ENCODE measurements at regions not wholly inside any gene's neighbourhood (a gene's known extent, or its start where the extent isn't known, plus 50 kb on each side); places are given as distances from the start of the nearest gene placed in this dataset.

DNA sequence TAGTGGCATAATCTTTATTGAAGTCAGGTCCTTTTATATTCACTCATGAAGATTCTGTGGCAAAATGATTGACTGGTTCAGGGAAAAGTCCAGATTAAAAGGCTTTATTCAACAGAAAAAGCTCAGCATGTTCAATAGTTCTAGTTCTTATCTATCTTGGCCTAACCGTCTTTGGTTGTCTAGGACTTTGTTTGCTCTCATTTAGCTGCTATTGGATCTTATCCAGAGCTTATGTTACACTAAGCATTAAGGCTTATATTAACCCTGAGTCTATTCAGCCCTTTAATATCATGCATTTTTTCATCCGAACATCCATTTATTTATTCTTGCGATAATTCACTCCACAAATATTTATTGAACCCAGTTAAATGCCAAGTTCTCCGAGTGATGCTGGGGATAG, 601.0 kb upstream of the SGO1 start:
- TF ChIP-seq BACH2 (CRISPR knock-in tag; IDR thresholded peaks at IDR 0.05; ENCODE audit: borderline replicate concordance) (no peak), OSR1 (CRISPR knock-in tag; IDR thresholded peaks at IDR 0.05) (no peak), RARB (CRISPR knock-in tag; IDR thresholded peaks at IDR 0.05) (no peak), ZC3H10 (CRISPR knock-in tag; IDR thresholded peaks at IDR 0.05) (no peak), ZFP3 (CRISPR knock-in tag; IDR thresholded peaks at IDR 0.05) (no peak), ESRRG (CRISPR knock-in tag; IDR thresholded peaks at IDR 0.05) (no peak), ISL1 (CRISPR knock-in tag; IDR thresholded peaks at IDR 0.05) (no peak), TOX (CRISPR knock-in tag; IDR thresholded peaks at IDR 0.05; ENCODE audit: borderline replicate concordance) (no peak), ZFP30 (CRISPR knock-in tag; IDR thresholded peaks at IDR 0.05) (no peak), TSHZ2 (CRISPR knock-in tag; IDR thresholded peaks at IDR 0.05) (no peak), ARNTL (CRISPR knock-in tag; IDR thresholded peaks at IDR 0.05; ENCODE audit: borderline replicate concordance, low read depth) (no peak), ZNF8 (CRISPR knock-in tag; IDR thresholded peaks at IDR 0.05) (no peak)
- TF ChIP-seq, protein P1, sequence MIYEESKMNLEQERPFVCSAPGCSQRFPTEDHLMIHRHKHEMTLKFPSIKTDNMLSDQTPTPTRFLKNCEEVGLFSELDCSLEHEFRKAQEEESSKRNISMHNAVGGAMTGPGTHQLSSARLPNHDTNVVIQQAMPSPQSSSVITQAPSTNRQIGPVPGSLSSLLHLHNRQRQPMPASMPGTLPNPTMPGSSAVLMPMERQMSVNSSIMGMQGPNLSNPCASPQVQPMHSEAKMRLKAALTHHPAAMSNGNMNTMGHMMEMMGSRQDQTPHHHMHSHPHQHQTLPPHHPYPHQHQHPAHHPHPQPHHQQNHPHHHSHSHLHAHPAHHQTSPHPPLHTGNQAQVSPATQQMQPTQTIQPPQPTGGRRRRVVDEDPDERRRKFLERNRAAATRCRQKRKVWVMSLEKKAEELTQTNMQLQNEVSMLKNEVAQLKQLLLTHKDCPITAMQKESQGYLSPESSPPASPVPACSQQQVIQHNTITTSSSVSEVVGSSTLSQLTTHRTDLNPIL (CRISPR knock-in tag; IDR thresholded peaks at IDR 0.05; ENCODE audit: low read depth), result no peak
- no peak for ATAC-seq

DNA sequence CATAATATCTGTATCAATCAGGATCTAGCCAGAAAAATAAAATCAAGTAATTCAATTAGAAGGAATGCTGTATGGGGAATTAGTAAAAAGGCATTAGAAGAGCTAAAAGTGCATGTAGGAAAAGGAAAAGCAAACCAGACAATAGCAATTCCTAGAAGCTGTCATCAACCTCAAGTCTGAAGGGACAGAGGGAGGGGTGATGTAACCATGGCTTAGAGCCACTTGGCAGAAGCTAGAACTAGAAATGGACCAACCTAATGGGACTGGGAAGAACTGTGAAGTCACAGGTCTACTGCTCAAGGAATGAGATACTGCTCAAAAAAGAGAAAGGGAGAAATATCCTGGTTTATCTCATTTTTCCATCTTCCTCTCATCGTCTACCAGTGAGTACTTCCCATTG, 590.7 kb upstream of the SGO1 start:
- no peak for ATAC-seq
- TF ChIP-seq, protein P2, sequence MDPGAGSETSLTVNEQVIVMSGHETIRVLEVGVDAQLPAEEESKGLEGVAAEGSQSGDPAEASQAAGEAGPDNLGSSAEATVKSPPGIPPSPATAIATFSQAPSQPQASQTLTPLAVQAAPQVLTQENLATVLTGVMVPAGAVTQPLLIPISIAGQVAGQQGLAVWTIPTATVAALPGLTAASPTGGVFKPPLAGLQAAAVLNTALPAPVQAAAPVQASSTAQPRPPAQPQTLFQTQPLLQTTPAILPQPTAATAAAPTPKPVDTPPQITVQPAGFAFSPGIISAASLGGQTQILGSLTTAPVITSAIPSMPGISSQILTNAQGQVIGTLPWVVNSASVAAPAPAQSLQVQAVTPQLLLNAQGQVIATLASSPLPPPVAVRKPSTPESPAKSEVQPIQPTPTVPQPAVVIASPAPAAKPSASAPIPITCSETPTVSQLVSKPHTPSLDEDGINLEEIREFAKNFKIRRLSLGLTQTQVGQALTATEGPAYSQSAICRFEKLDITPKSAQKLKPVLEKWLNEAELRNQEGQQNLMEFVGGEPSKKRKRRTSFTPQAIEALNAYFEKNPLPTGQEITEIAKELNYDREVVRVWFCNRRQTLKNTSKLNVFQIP (CRISPR knock-in tag; IDR thresholded peaks at IDR 0.05; ENCODE audit: borderline replicate concordance, low read depth), result no peak
- TF ChIP-seq RARB (CRISPR knock-in tag; IDR thresholded peaks at IDR 0.05) (no peak), ARNTL (CRISPR knock-in tag; IDR thresholded peaks at IDR 0.05; ENCODE audit: borderline replicate concordance, low read depth) (no peak)

DNA sequence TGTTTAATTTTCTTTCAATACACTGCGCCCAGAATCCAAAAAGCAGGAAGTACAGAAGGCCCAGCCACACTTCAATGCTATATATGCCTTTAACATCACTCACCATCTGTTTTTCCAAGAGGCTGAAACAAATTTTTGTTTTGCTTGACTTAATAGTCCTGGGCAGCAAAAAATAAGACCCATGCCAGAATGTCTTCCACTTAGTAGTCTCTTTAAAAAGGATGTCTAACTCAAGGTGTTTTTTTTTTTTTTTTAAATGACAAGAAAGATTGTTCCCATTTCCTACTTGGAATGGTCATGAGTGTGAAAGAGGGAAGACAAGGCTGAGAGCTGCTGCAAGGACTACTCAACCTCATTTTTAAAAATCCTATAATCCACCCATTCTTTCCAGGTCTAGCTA, 590.3 kb upstream of the SGO1 start:
- TF ChIP-seq ARNTL (CRISPR knock-in tag; IDR thresholded peaks at IDR 0.05; ENCODE audit: borderline replicate concordance, low read depth) (no peak), ZFP3 (CRISPR knock-in tag; IDR thresholded peaks at IDR 0.05) (no peak), ZNF8 (CRISPR knock-in tag; IDR thresholded peaks at IDR 0.05) (no peak), TOX (CRISPR knock-in tag; IDR thresholded peaks at IDR 0.05; ENCODE audit: borderline replicate concordance) (no peak), PATZ1 (CRISPR knock-in tag; IDR thresholded peaks at IDR 0.05; ENCODE audit: borderline replicate concordance) (no peak), ISL1 (CRISPR knock-in tag; IDR thresholded peaks at IDR 0.05) (no peak), RARB (CRISPR knock-in tag; IDR thresholded peaks at IDR 0.05) (no peak), ZFP30 (CRISPR knock-in tag; IDR thresholded peaks at IDR 0.05) (no peak), CSDC2 (CRISPR knock-in tag; IDR thresholded peaks at IDR 0.05) (no peak)
- TF ChIP-seq, protein P2 (CRISPR knock-in tag; IDR thresholded peaks at IDR 0.05; ENCODE audit: borderline replicate concordance, low read depth), result no peak
- TF ChIP-seq, protein P1 (CRISPR knock-in tag; IDR thresholded peaks at IDR 0.05; ENCODE audit: low read depth), result no peak
- ATAC-seq, result no peak

Data from SK-N-SH treated with all-trans-retinoic acid at 6 μM for 48 hours (cell line).